GM23338 (cell line): ENCODE measurements at regions not wholly inside any gene's neighbourhood (a gene's known extent, or its start where the extent isn't known, plus 50 kb on each side); places are given as distances from the start of the nearest gene placed in this dataset.

Source experiments
- ATAC-seq: fragments of 200-7000 bp; cut with Tn5 transposase; 3 replicates; pipeline ENCODE4 v1.9.1; 2020
- DNase-seq: peaks from one replicate; pipeline ENCODE4 v3.0.0-alpha.2; 2015; ENCODE audit warnings: low spot score
- H2AFZ ChIP-seq: fragments of 200-600 bp; sonication (generic); 2 replicates; pipeline ENCODE4 v1.8.0; 2016; ENCODE audit warnings: antibody characterized with exemption, mild to moderate bottlenecking, moderate library complexity
- H3F3A ChIP-seq: fragments of 200-600 bp; sonication (generic); replicated peaks from 2 replicates; pipeline ENCODE4 v1.8.0; 2017; ENCODE audit warnings: antibody characterized with exemption, mixed run types, low read depth
- H3K27ac ChIP-seq: fragments of 200-600 bp; sonication (generic); 2 replicates; pipeline ENCODE4 v1.6.1; 2016; ENCODE audit warnings: low read depth
- H3K27me3 ChIP-seq: fragments of 200-600 bp; sonication (generic); 2 replicates; pipeline ENCODE4 v1.8.0; 2016; ENCODE audit warnings: mild to moderate bottlenecking, mixed run types, moderate library complexity; ENCODE audit not compliant: insufficient read depth
- H3K36me3 ChIP-seq: fragments of 200-600 bp; sonication (generic); 2 replicates; pipeline ENCODE4 v1.8.0; 2016; ENCODE audit warnings: mild to moderate bottlenecking; ENCODE audit not compliant: insufficient read depth
- H3K4me1 ChIP-seq: fragments of 200-600 bp; sonication (generic); 2 replicates; pipeline ENCODE4 v1.8.0; 2016; ENCODE audit warnings: mild to moderate bottlenecking, moderate library complexity; ENCODE audit not compliant: insufficient read depth
- H3K4me2 ChIP-seq: fragments of 200-600 bp; sonication (generic); 2 replicates; pipeline ENCODE4 v1.7.1; 2017; ENCODE audit warnings: mixed run types
- H3K4me3 ChIP-seq: fragments of 200-600 bp; sonication (generic); 2 replicates; pipeline ENCODE4 v1.6.1; 2016; ENCODE audit warnings: mixed run types
- H3K79me2 ChIP-seq: fragments of 200-600 bp; sonication (generic); replicated peaks from 2 replicates; pipeline ENCODE4 v1.8.0; 2017; ENCODE audit warnings: mild to moderate bottlenecking; ENCODE audit not compliant: insufficient read depth
- H3K9me2 ChIP-seq: fragments of 200-600 bp; sonication (generic); 2 replicates; pipeline ENCODE4 v1.8.0; 2017; ENCODE audit not compliant: insufficient read depth
- H4K20me1 ChIP-seq: fragments of 200-600 bp; sonication (generic); replicated peaks from 2 replicates; pipeline ENCODE4 v1.8.0; 2017; ENCODE audit warnings: mild to moderate bottlenecking; ENCODE audit not compliant: insufficient read depth
- H3K27ac Mint-ChIP-seq: 2 replicates; pipeline ENCODE4 v1.8.0; 2020; ENCODE audit warnings: inconsistent platforms, mild to moderate bottlenecking, moderate library complexity, mixed read lengths
- H3K27me3 Mint-ChIP-seq: 3 replicates; pipeline ENCODE4 v1.8.0; 2022; ENCODE audit warnings: low read depth, mild to moderate bottlenecking, moderate library complexity, mixed read lengths, inconsistent platforms; ENCODE audit not compliant: insufficient read depth, poor library complexity
- H3K36me3 Mint-ChIP-seq: 3 replicates; pipeline ENCODE4 v1.8.0; 2021; ENCODE audit warnings: low read depth, mild to moderate bottlenecking, inconsistent platforms, moderate library complexity, mixed read lengths
- H3K4me1 Mint-ChIP-seq: 3 replicates; pipeline ENCODE4 v1.8.0; 2020; ENCODE audit warnings: mild to moderate bottlenecking, inconsistent platforms, mixed read lengths
- H3K4me3 Mint-ChIP-seq: 3 replicates; pipeline ENCODE4 v1.8.0; 2021; ENCODE audit warnings: moderate library complexity, mild to moderate bottlenecking, inconsistent platforms, mixed read lengths
- H3K9me3 Mint-ChIP-seq: 3 replicates; pipeline ENCODE4 v1.8.0; 2020; ENCODE audit warnings: moderate library complexity, mild to moderate bottlenecking, inconsistent platforms, mixed read lengths
- EZH2 ChIP-seq: fragments of 200-600 bp; sonication (generic); IDR thresholded peaks from one replicate; pipeline ENCODE4 v1.8.0; 2017; ENCODE audit warnings: antibody characterized with exemption, mild to moderate bottlenecking, low read depth; ENCODE audit not compliant: unreplicated experiment
- EZH2phosphoT487 ChIP-seq: fragments of 200-600 bp; sonication (generic); IDR thresholded peaks from one replicate; pipeline ENCODE4 v1.8.1; 2018; ENCODE audit warnings: antibody characterized with exemption; ENCODE audit not compliant: unreplicated experiment
- NANOG ChIP-seq: IDR thresholded peaks from 2 replicates; pipeline ENCODE4 v1.6.1; 2016; ENCODE audit warnings: antibody characterized with exemption, borderline replicate concordance
- STAT1 ChIP-seq: IDR thresholded peaks from one replicate; pipeline ENCODE4 v1.6.1; 2016; ENCODE audit warnings: antibody characterized with exemption; ENCODE audit not compliant: unreplicated experiment
- ZNF114 ChIP-seq: fragments of 250-450 bp; sonication (Bioruptor Pico); IDR thresholded peaks from 2 replicates; pipeline ENCODE4 v1.5.0; 2020; ENCODE audit warnings: mild to moderate bottlenecking, moderate library complexity
- TF ChIP-seq, protein P1 (sequence below), 2 experiments: fragments of 200-600 bp in 1 of 2; sonication (generic) in 1 of 2; conservative IDR thresholded peaks; 2 replicates each; pipeline versions ENCODE4 v1.5.1 to v1.6.1; 2016 to 2017; ENCODE audit warnings: antibody characterized with exemption in 2 of 2, low read depth in 2 of 2, mild to moderate bottlenecking in 2 of 2, moderate library complexity in 1 of 2
- TF ChIP-seq, protein P2 (sequence below): IDR thresholded peaks from one replicate; pipeline ENCODE4 v1.6.1; 2018; ENCODE audit warnings: antibody characterized with exemption; ENCODE audit not compliant: unreplicated experiment

DNA sequence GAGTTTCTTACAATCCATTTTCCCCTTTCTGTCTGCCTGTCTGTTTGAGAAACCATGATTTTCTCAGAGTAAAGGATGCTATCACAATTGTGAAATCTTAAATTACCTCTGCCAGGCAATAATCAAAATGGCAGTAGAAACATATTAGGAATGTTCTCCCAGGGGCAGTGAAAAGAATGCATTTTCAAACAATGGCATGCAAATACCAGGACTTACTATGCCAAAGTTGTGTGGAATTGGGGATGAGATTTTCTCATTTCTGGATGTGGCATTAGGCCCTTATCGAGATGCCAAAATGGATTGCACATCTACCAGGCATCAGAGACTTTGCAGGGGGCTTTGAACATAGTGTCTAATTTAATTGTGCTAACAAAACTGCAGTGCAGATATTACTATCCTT lies 821.4 kb downstream of the RNF144A start:
- Histone ChIP-seq H3K27ac (no peak overlapping the region), H4K20me1 (no peaks in the 10 kb centered on the region), H2AFZ (no peak overlapping the region), H3K9me2 (peaks cover 16% of the 10 kb centered on the region), H3K79me2 (no peaks in the 10 kb centered on the region), H3K4me2 (no peak overlapping the region), H3F3A (no peaks in the 10 kb centered on the region), H3K36me3 (no peaks in the 10 kb centered on the region; the same call in 1 of the 2 replicates), H3K4me3 (no peak overlapping the region), H3K4me1 (no peaks in the 10 kb centered on the region), H3K27me3 (no peaks in the 10 kb centered on the region)
- peaks cover 10% of the 10 kb centered on the region for H3K4me1 Mint-ChIP-seq
- H3K27me3 Mint-ChIP-seq: no peaks in the 10 kb centered on the region
- no peak overlapping the region for H3K27ac Mint-ChIP-seq
- H3K36me3 Mint-ChIP-seq: no peaks in the 10 kb centered on the region; the same call in 2 of the 3 replicates
- H3K9me3 Mint-ChIP-seq: peaks cover 2% of the 10 kb centered on the region; the same call in 2 of the 3 replicates
- no peak for TF ChIP-seq ZNF114 (CRISPR knock-in tag)
- no peak for TF ChIP-seq EZH2phosphoT487
- TF ChIP-seq, protein P1, sequence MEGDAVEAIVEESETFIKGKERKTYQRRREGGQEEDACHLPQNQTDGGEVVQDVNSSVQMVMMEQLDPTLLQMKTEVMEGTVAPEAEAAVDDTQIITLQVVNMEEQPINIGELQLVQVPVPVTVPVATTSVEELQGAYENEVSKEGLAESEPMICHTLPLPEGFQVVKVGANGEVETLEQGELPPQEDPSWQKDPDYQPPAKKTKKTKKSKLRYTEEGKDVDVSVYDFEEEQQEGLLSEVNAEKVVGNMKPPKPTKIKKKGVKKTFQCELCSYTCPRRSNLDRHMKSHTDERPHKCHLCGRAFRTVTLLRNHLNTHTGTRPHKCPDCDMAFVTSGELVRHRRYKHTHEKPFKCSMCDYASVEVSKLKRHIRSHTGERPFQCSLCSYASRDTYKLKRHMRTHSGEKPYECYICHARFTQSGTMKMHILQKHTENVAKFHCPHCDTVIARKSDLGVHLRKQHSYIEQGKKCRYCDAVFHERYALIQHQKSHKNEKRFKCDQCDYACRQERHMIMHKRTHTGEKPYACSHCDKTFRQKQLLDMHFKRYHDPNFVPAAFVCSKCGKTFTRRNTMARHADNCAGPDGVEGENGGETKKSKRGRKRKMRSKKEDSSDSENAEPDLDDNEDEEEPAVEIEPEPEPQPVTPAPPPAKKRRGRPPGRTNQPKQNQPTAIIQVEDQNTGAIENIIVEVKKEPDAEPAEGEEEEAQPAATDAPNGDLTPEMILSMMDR (conservative IDR thresholded peaks at IDR 0.05; ENCODE audit: low read depth in 2 of 2): no peak
- no peak for TF ChIP-seq NANOG
- TF ChIP-seq, protein P2, sequence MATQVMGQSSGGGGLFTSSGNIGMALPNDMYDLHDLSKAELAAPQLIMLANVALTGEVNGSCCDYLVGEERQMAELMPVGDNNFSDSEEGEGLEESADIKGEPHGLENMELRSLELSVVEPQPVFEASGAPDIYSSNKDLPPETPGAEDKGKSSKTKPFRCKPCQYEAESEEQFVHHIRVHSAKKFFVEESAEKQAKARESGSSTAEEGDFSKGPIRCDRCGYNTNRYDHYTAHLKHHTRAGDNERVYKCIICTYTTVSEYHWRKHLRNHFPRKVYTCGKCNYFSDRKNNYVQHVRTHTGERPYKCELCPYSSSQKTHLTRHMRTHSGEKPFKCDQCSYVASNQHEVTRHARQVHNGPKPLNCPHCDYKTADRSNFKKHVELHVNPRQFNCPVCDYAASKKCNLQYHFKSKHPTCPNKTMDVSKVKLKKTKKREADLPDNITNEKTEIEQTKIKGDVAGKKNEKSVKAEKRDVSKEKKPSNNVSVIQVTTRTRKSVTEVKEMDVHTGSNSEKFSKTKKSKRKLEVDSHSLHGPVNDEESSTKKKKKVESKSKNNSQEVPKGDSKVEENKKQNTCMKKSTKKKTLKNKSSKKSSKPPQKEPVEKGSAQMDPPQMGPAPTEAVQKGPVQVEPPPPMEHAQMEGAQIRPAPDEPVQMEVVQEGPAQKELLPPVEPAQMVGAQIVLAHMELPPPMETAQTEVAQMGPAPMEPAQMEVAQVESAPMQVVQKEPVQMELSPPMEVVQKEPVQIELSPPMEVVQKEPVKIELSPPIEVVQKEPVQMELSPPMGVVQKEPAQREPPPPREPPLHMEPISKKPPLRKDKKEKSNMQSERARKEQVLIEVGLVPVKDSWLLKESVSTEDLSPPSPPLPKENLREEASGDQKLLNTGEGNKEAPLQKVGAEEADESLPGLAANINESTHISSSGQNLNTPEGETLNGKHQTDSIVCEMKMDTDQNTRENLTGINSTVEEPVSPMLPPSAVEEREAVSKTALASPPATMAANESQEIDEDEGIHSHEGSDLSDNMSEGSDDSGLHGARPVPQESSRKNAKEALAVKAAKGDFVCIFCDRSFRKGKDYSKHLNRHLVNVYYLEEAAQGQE: no peak
- no peak for TF ChIP-seq EZH2
- DNase-seq (no peak), ATAC-seq (no peak)
- no peak overlapping the region for H3K4me3 Mint-ChIP-seq

DNA sequence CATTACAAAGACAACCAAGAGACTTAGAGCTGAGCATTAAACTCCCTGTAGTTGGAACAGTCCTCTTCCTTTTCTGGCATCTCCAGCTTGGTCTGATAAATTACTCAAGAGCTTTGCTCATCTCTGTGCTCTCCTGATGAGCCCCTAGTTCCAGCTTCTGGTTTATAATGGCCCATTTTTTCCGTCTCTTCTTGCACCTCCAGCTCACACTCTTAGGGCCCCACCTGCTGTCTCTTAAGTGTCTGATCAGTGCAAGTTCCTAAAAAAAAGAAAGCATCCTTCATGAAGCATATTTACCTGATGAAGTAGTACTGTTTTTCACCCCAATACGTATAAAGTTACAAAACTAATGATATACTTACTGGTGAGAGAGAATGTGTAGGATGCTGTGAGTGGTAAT lies 822.9 kb downstream of the RNF144A start:
- Histone ChIP-seq H3K79me2 (no peaks in the 10 kb centered on the region), H3K4me1 (no peaks in the 10 kb centered on the region), H4K20me1 (no peaks in the 10 kb centered on the region), H3K36me3 (no peaks in the 10 kb centered on the region; the same call in 1 of the 2 replicates), H3K27ac (no peak overlapping the region), H3K4me2 (no peak overlapping the region), H3F3A (no peaks in the 10 kb centered on the region), H3K4me3 (no peak overlapping the region), H3K9me2 (peaks cover 21% of the 10 kb centered on the region), H3K27me3 (no peaks in the 10 kb centered on the region), H2AFZ (peak overlapping the region; percentile 45)
- H3K36me3 Mint-ChIP-seq: no peaks in the 10 kb centered on the region; the same call in 2 of the 3 replicates
- no peak overlapping the region for H3K27ac Mint-ChIP-seq
- H3K4me1 Mint-ChIP-seq: peaks cover 10% of the 10 kb centered on the region
- DNase-seq: no peak
- H3K9me3 Mint-ChIP-seq: peaks cover 1% of the 10 kb centered on the region; the same call in 2 of the 3 replicates
- H3K27me3 Mint-ChIP-seq: no peaks in the 10 kb centered on the region
- ATAC-seq: no peak
- H3K4me3 Mint-ChIP-seq: no peak overlapping the region
- TF ChIP-seq STAT1: no peak
- TF ChIP-seq, protein P1 (conservative IDR thresholded peaks at IDR 0.05; ENCODE audit: low read depth in 2 of 2): 0 out of 4 replicates have a peak, but pooled peaks of 1 of the 2 experiments have one; percentile 19
